GM21786 (cell line): ENCODE measurements at regions not wholly inside any gene's neighbourhood (a gene's known extent, or its start where the extent isn't known, plus 50 kb on each side); places are given as distances from the start of the nearest gene placed in this dataset.

Experiments
- ATAC-seq: cut with Tn5 transposase; IDR thresholded peaks from one replicate; pipeline ENCODE4 v1.9.1; 2021; ENCODE audit not compliant: unreplicated experiment

GRCh38 chr5:174282391-174282790 lies 236.9 kb downstream of the NSG2 start:
- ATAC-seq, result no peak

GRCh38 chr5:174283211-174284005 lies 237.9 kb downstream of the NSG2 start:
- ATAC-seq, result no peak

GRCh38 chr5:174284873-174285272 lies 239.4 kb downstream of the NSG2 start:
- no peak for ATAC-seq

GRCh38 chr5:174287761-174288160 lies 242.3 kb downstream of the NSG2 start:
- ATAC-seq, result no peak

GRCh38 chr5:174288439-174288838 lies 242.9 kb downstream of the NSG2 start:
- ATAC-seq, result no peak

GRCh38 chr5:174291162-174291561 lies 245.7 kb downstream of the NSG2 start:
- no peak for ATAC-seq

- ATAC-seq, result no peak
These were observed 246.8 kb downstream of the NSG2 start for GRCh38 chr5:174292348-174292747.

- no peak for ATAC-seq
These were observed 247.5 kb downstream of the NSG2 start for GRCh38 chr5:174293006-174293405.

GRCh38 chr5:174293481-174293880 lies 248.0 kb downstream of the NSG2 start:
- ATAC-seq, result no peak

GRCh38 chr5:174294891-174295620 lies 249.6 kb downstream of the NSG2 start:
- no peak for ATAC-seq

GRCh38 chr5:174295702-174296436 lies 250.4 kb downstream of the NSG2 start:
- no peak for ATAC-seq

GRCh38 chr5:174300118-174300940 lies 254.8 kb downstream of the NSG2 start:
- ATAC-seq, result no peak

- no peak for ATAC-seq
These were observed 255.6 kb downstream of the NSG2 start for GRCh38 chr5:174300941-174301761.

GRCh38 chr5:174301848-174302625 lies 256.5 kb downstream of the NSG2 start:
- no peak for ATAC-seq

- ATAC-seq, result no peak
These were observed 257.5 kb downstream of the NSG2 start for GRCh38 chr5:174303035-174303434.

- no peak for ATAC-seq
These were observed 258.0 kb downstream of the NSG2 start for GRCh38 chr5:174303437-174304045.

GRCh38 chr5:174305241-174305681 lies 259.8 kb downstream of the NSG2 start:
- ATAC-seq, result no peak

- no peak for ATAC-seq
These were observed 261.0 kb downstream of the NSG2 start for GRCh38 chr5:174306345-174307030.
